GM12891 (cell line): ENCODE measurements at regions not wholly inside any gene's neighbourhood (a gene's known extent, or its start where the extent isn't known, plus 50 kb on each side); places are given as distances from the start of the nearest gene placed in this dataset.

Experiments used
- POLR2A ChIP-seq: IDR thresholded peaks from 2 replicates; pipeline ENCODE4 v1.6.1; 2011; ENCODE audit warnings: low read depth, low read length, control low read depth
- POLR2AphosphoS5 ChIP-seq: IDR thresholded peaks from 2 replicates; pipeline ENCODE4 v1.6.1; 2011; ENCODE audit warnings: low read depth, low read length, control low read depth
- TAF1 ChIP-seq: IDR thresholded peaks from 2 replicates; pipeline ENCODE4 v1.6.1; 2011; ENCODE audit warnings: low read depth, low read length, control low read depth

DNA sequence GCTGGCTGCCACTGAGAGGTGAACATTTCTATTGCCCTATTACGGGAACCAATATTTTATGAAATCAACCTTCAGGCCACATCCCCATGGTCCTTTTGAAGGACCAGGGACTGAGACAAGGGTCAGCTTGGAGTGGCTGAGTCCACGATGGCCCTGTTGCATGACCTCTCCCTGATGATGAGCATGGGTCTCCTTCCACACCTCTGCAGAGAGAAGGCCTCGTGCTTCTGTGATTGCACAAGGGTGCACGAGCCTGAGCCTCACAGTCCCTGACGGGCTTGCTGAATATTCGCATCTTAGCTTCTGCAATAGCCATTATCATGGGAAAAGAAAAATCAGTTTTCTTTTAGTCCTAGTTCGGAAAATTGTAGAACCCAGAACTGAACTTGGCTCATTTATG is 255.0 kb upstream of the IRX2 start:
- TF ChIP-seq POLR2A: no peak
- no peak for TF ChIP-seq POLR2AphosphoS5
- TF ChIP-seq TAF1: no peak
